GM21360 (cell line): ENCODE measurements at regions not wholly inside any gene's neighbourhood (a gene's known extent, or its start where the extent isn't known, plus 50 kb on each side); places are given as distances from the start of the nearest gene placed in this dataset.
"Not testable (repeated sequence)": the region's sequence is repeated elsewhere in the genome, so short reads cannot be mapped to it uniquely, and the experiment has no call there.

Source experiments
- ATAC-seq: cut with Tn5 transposase; IDR thresholded peaks from one replicate; pipeline ENCODE4 v1.9.1; 2021; ENCODE audit warnings: mild to moderate bottlenecking, moderate library complexity; ENCODE audit not compliant: unreplicated experiment

GRCh38 chrX:138875472-138875871, 164.0 kb upstream of the FGF13 start:
- no peak for ATAC-seq

- ATAC-seq = no peak
Measured at GRCh38 chrX:138874271-138874935, 162.9 kb upstream of the FGF13 start.

- not testable (repeated sequence) for ATAC-seq
Measured at GRCh38 chrX:138873640-138874039, 162.1 kb upstream of the FGF13 start.

GRCh38 chrX:138872537-138872936, 161.0 kb upstream of the FGF13 start:
- ATAC-seq = no peak

GRCh38 chrX:138871739-138872138, 160.2 kb upstream of the FGF13 start:
- no peak for ATAC-seq

- ATAC-seq = no peak
Measured at GRCh38 chrX:138866643-138867042, 155.1 kb upstream of the FGF13 start.

- ATAC-seq = no peak
Measured at GRCh38 chrX:138865093-138865649, 153.7 kb upstream of the FGF13 start.

GRCh38 chrX:138859421-138859820, 147.9 kb upstream of the FGF13 start:
- no peak for ATAC-seq

- no peak for ATAC-seq
Measured at GRCh38 chrX:138858951-138859350, 147.4 kb upstream of the FGF13 start.

- ATAC-seq = no peak
Measured at GRCh38 chrX:138858438-138858837, 146.9 kb upstream of the FGF13 start.

- no peak for ATAC-seq
Measured at GRCh38 chrX:138856881-138857604, 145.5 kb upstream of the FGF13 start.

- ATAC-seq = no peak
Measured at GRCh38 chrX:138853936-138854335, 142.4 kb upstream of the FGF13 start.

- no peak for ATAC-seq
Measured at GRCh38 chrX:138849521-138849920, 138.0 kb upstream of the FGF13 start.

- no peak for ATAC-seq
Measured at GRCh38 chrX:138847930-138848329, 136.4 kb upstream of the FGF13 start.

- no peak for ATAC-seq
Measured at GRCh38 chrX:138845786-138846185, 134.3 kb upstream of the FGF13 start.

- ATAC-seq = not testable (repeated sequence)
Measured at GRCh38 chrX:138807400-138807799, 95.9 kb upstream of the FGF13 start.

GRCh38 chrX:138794246-138794645, 82.7 kb upstream of the FGF13 start:
- no peak for ATAC-seq

- ATAC-seq = no peak
Measured at GRCh38 chrX:138791551-138791950, 80.0 kb upstream of the FGF13 start.

- ATAC-seq = no peak
Measured at GRCh38 chrX:138788771-138789170, 77.3 kb upstream of the FGF13 start.

GRCh38 chrX:138778576-138778909, 67.0 kb upstream of the FGF13 start:
- not testable (repeated sequence) for ATAC-seq

GRCh38 chrX:138777908-138778575, 66.5 kb upstream of the FGF13 start:
- not testable (repeated sequence) for ATAC-seq

- no peak for ATAC-seq
Measured at GRCh38 chrX:138777230-138777629, 65.7 kb upstream of the FGF13 start.
